ENCODE measurements at regions not wholly inside any gene's neighbourhood (a gene's known extent, or its start where the extent isn't known, plus 50 kb on each side); places are given as distances from the start of the nearest gene placed in this dataset.

DNA sequence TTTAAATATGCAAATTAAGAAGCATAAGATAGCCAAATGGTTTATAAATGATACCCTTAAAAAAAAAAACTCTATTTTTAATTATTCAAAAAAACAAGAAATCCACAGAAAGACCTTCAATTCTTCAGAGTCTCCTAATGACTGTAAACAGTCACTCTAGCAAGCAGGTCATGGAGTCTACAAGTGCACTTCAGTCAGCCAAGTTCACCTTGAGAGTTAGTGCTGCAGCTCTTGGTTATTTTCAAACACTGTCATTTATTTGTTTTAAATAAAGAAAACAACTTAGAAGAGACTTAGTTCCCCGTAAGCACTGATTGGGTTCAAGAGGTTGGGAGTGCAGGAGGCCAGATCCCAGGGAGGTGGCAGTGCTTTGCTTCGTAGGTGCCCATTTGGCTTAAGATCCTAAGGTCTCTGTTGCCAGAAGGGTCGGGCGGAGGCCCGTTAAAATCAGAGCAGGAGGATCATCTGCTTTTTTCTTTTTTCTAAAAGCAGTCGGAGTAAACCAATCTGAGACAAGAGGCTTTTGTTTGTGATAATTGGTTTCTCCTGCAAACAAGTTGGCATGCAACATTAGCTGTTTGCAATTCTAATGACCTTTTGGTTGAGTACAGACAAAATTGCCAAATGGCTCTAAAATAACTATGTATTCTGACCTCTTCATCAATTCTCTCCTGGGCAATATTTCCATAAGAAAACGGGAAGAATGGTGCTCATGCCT, 86.4 kb upstream of the ELMO1 start:
- no peak for TF ChIP-seq EZH2 (IDR thresholded peaks at IDR 0.05; ENCODE audit: borderline replicate concordance, insufficient read depth, low read depth, low read length, poor library complexity, severe bottlenecking)
- TF ChIP-seq, protein P1, sequence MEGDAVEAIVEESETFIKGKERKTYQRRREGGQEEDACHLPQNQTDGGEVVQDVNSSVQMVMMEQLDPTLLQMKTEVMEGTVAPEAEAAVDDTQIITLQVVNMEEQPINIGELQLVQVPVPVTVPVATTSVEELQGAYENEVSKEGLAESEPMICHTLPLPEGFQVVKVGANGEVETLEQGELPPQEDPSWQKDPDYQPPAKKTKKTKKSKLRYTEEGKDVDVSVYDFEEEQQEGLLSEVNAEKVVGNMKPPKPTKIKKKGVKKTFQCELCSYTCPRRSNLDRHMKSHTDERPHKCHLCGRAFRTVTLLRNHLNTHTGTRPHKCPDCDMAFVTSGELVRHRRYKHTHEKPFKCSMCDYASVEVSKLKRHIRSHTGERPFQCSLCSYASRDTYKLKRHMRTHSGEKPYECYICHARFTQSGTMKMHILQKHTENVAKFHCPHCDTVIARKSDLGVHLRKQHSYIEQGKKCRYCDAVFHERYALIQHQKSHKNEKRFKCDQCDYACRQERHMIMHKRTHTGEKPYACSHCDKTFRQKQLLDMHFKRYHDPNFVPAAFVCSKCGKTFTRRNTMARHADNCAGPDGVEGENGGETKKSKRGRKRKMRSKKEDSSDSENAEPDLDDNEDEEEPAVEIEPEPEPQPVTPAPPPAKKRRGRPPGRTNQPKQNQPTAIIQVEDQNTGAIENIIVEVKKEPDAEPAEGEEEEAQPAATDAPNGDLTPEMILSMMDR (IDR thresholded peaks at IDR 0.05): no peak
- Histone ChIP-seq H3K9me3 (ENCODE audit: control extremely low read depth in 1 of 3, control insufficient read depth in 2 of 3, insufficient read depth in 1 of 3, low read length in 2 of 3) (peaks cover 0 to 3% (median 0%) of the 10 kb centered on the region in 3 donors), H4K20me1 (ENCODE audit: control insufficient read depth, insufficient read depth, low read length, poor library complexity, severe bottlenecking) (no peaks in the 10 kb centered on the region), H3K9ac (ENCODE audit: low read length) (no peak overlapping the region), H3K27me3 (replicated peaks in 1 of 4; ENCODE audit: control extremely low read depth in 1 of 4, control insufficient read depth in 3 of 4, insufficient read depth in 4 of 4, low read length in 3 of 4) (peaks cover 0 to 2% (median 0%) of the 10 kb centered on the region in 4 experiments), H3K79me2 (ENCODE audit: control insufficient read depth, insufficient read depth, low read length) (no peaks in the 10 kb centered on the region), H3K27ac (ENCODE audit: low read length in 2 of 2) (no peak overlapping the region), H2AFZ (ENCODE audit: insufficient read depth, low read depth, low read length, poor library complexity, severe bottlenecking) (no peak overlapping the region), H3K4me2 (replicated peaks; ENCODE audit: low read depth, low read length, poor library complexity, severe bottlenecking) (no peak overlapping the region), H3K4me3 (ENCODE audit: control extremely low read depth in 1 of 5, extremely low read depth in 1 of 5, insufficient read depth in 1 of 5, low read depth in 2 of 5, low read length in 4 of 5) (no peak overlapping the region), H3K4me1 (ENCODE audit: control insufficient read depth in 2 of 2, insufficient read depth in 2 of 2, low read length in 2 of 2) (no peaks in the 10 kb centered on the region), H3K36me3 (replicated peaks in 1 of 2; ENCODE audit: control extremely low read depth in 1 of 2, control insufficient read depth in 1 of 2, extremely low read depth in 1 of 2, insufficient read depth in 2 of 2, low read length in 1 of 2) (no peaks in the 10 kb centered on the region)
- DNase-seq (no peak), ATAC-seq (ENCODE audit: low read depth) (no peak)
- H3K4me3 Mint-ChIP-seq: no peak overlapping the region
- CTCF ChIA-PET: no interaction called here
- H3K27me3 Mint-ChIP-seq: peaks cover 48% of the 10 kb centered on the region
- no peaks in the 10 kb centered on the region for H3K4me1 Mint-ChIP-seq
- POLR2A ChIA-PET: no interaction called here
- intact Hi-C loops (cut with micrococcal nuclease): no loop called here
- H3K9me3 Mint-ChIP-seq (ENCODE audit: insufficient read depth): peaks cover 4% of the 10 kb centered on the region
- WGBS (ENCODE audit: insufficient coverage): 96% methylated on average over 6 of the region's 7 CpGs
- H3K27ac Mint-ChIP-seq: no peak overlapping the region

DNA sequence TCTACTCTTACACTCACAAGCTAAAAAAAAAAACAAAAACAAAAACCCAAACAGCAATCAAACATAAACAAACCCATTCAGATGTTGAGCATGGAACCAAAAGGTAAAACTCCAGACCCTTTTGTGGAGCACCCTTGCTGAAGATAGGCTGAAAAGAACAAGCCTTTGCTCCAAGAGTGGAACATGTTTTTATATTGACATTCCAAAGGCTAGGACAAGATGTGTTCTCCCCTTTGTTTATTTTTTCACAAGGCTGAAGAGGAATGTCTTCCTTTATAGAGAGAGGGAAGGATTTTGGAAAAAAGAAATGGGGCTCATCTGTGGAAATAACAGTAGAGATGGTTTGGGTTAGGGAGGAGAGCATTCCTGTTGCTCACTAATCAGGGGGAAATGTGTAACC, 87.2 kb upstream of the ELMO1 start:
- peaks cover 0 to 3% (median 0%) of the 10 kb centered on the region in 3 donors for H3K9me3 ChIP-seq (ENCODE audit: control extremely low read depth in 1 of 3, control insufficient read depth in 2 of 3, insufficient read depth in 1 of 3, low read length in 2 of 3)
- intact Hi-C loops (cut with micrococcal nuclease): no loop called here

More for the DNA sequence above, 87.2 kb upstream of the ELMO1 start:
- no peak overlapping the region for H3K4me2 ChIP-seq (replicated peaks; ENCODE audit: low read depth, low read length, poor library complexity, severe bottlenecking)
- no peak overlapping the region for H3K4me3 Mint-ChIP-seq
- no peaks in the 10 kb centered on the region for H3K4me1 ChIP-seq (ENCODE audit: control insufficient read depth in 2 of 2, insufficient read depth in 2 of 2, low read length in 2 of 2)
- H2AFZ ChIP-seq (ENCODE audit: insufficient read depth, low read depth, low read length, poor library complexity, severe bottlenecking): no peak overlapping the region
- H3K9ac ChIP-seq (ENCODE audit: low read length): no peak overlapping the region
- no peak overlapping the region for H3K4me3 ChIP-seq (ENCODE audit: control extremely low read depth in 1 of 5, extremely low read depth in 1 of 5, insufficient read depth in 1 of 5, low read depth in 2 of 5, low read length in 4 of 5)
- ChIA-PET POLR2A (no interaction called here), CTCF (no interaction called here)
- peaks cover 0 to 2% (median 0%) of the 10 kb centered on the region in 4 experiments for H3K27me3 ChIP-seq (replicated peaks in 1 of 4; ENCODE audit: control extremely low read depth in 1 of 4, control insufficient read depth in 3 of 4, insufficient read depth in 4 of 4, low read length in 3 of 4)
- ATAC-seq (ENCODE audit: low read depth): no peak
- no peak overlapping the region for H3K27ac ChIP-seq (ENCODE audit: low read length in 2 of 2)
- H3K27ac Mint-ChIP-seq: no peak overlapping the region
- H3K27me3 Mint-ChIP-seq: peaks cover 48% of the 10 kb centered on the region
- no peaks in the 10 kb centered on the region for H3K4me1 Mint-ChIP-seq
- H3K36me3 ChIP-seq (replicated peaks in 1 of 2; ENCODE audit: control extremely low read depth in 1 of 2, control insufficient read depth in 1 of 2, extremely low read depth in 1 of 2, insufficient read depth in 2 of 2, low read length in 1 of 2): no peaks in the 10 kb centered on the region
- H4K20me1 ChIP-seq (ENCODE audit: control insufficient read depth, insufficient read depth, low read length, poor library complexity, severe bottlenecking): no peaks in the 10 kb centered on the region
- DNase-seq: no peak
- TF ChIP-seq EZH2 (IDR thresholded peaks at IDR 0.05; ENCODE audit: borderline replicate concordance, insufficient read depth, low read depth, low read length, poor library complexity, severe bottlenecking): no peak
- TF ChIP-seq, protein P1 (IDR thresholded peaks at IDR 0.05): no peak
- no peaks in the 10 kb centered on the region for H3K79me2 ChIP-seq (ENCODE audit: control insufficient read depth, insufficient read depth, low read length)
- H3K9me3 Mint-ChIP-seq (ENCODE audit: insufficient read depth): peaks cover 4% of the 10 kb centered on the region
